GM18907 (cell line): ENCODE measurements at regions not wholly inside any gene's neighbourhood (a gene's known extent, or its start where the extent isn't known, plus 50 kb on each side); places are given as distances from the start of the nearest gene placed in this dataset.

ENCODE experiments used
- ATAC-seq: cut with Tn5 transposase; IDR thresholded peaks from one replicate; pipeline ENCODE4 v1.9.1; 2021; ENCODE audit warnings: mild to moderate bottlenecking, moderate library complexity; ENCODE audit not compliant: unreplicated experiment

- no peak for ATAC-seq
Observed at GRCh38 chr4:59834943-59835342, 1365.2 kb upstream of the ADGRL3 start.

DNA sequence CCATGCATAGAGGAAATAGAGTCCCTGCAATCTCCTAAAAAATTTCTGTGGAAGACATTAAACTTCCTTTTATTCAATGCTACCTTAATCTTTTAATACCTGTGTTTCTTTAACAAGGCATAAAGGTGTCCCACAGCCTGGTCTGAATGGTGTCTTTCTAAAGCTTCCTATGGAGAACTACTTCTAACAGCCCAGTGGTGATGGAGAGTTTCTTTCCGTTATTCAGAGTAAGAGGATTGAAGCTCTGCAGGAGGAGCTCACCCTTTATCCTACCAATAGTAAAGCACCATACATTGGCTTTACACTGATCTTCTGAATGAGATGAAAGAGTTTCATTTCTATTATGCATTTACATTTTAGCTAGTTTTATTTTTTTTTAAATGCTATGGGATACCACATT is 1362.4 kb upstream of the ADGRL3 start:
- ATAC-seq = no peak

GRCh38 chr4:59838236-59838635 is 1361.9 kb upstream of the ADGRL3 start:
- no peak for ATAC-seq

DNA sequence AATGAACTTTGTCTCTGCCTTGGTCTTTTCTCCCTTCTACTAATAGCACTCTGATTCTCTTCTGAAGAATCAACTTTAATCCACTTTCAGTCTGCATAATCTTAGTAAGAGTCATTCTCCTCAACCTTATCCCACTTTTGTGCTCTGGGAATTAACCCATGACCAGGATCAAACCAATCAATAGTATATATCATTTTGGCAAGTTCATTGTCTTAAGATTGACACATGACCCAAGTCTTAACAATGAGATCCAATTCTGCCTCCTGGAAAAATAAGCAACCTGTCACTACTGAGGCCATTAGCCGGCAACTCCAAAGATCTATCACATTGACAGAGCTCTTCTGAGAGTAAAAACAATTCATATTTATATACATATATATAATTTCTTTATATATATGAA is 1358.4 kb upstream of the ADGRL3 start:
- no peak for ATAC-seq

GRCh38 chr4:59848457-59848856 is 1351.7 kb upstream of the ADGRL3 start:
- ATAC-seq = no peak

GRCh38 chr4:59855630-59856352 is 1344.3 kb upstream of the ADGRL3 start:
- ATAC-seq = no peak

GRCh38 chr4:59869056-59869455 is 1331.1 kb upstream of the ADGRL3 start:
- ATAC-seq = no peak

DNA sequence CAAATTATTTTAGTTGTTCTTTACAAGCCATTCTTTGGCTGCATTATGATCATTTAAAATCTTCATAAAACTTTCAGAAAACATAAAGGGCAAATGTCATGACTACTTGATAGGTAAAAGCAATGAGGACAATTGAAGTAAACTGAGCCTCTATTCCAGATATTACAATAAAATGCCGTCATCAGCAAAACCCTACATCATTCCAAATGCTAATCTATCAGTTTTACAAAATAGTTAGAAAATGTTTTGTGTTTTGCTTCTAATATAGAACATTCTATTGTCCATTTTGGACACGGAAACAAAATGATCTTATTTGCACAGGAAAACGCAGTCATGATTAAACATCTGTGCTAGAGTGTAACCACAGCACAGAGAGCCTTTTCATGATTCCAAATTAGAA is 1330.6 kb upstream of the ADGRL3 start:
- ATAC-seq = no peak

DNA sequence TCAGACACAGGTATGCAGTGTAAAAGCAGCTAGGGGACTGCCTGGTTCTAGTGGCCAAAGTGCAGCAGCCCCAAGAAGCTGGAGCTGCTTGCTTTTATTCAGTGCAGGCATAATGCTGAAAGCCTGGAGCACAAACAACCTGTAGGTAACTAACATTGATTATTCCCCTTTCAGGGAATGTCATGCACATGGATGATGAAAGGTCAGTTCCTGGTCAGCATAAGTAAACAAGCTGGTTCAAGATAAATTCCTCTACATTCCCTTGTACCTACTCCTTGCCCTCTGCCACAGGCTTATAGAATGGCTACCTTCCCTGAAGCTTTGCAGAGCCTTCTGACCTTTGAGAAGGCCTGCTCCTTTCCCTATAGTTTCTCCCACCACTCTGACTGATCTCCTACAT is 1318.5 kb upstream of the ADGRL3 start:
- ATAC-seq = no peak

- no peak for ATAC-seq
Observed at GRCh38 chr4:59904331-59904730, 1295.8 kb upstream of the ADGRL3 start.

- ATAC-seq = no peak
Observed at GRCh38 chr4:59920416-59920815, 1279.7 kb upstream of the ADGRL3 start.

DNA sequence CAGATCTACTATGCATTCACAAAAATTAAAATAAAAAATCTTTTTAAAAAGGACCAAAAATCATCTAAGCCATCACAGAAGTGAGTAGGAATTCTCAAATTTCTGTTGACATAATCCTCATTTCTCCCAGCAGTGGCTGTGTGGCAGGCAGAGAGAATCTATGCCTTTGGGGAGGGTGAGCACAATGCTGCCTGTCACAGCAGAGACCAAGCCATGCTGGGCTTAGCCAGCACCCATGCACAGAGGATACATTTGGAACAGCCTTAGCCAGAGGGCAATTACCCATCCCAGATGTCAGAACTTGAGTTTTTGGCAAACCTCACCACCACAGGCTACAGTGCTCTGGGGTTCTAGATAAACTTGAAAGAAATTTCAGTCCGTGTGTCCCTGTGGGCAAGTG is 1274.8 kb upstream of the ADGRL3 start:
- ATAC-seq = no peak

- ATAC-seq = no peak
Observed at GRCh38 chr4:59936566-59936965, 1263.6 kb upstream of the ADGRL3 start.

- ATAC-seq = no peak
Observed at GRCh38 chr4:59938166-59938565, 1262.0 kb upstream of the ADGRL3 start.

DNA sequence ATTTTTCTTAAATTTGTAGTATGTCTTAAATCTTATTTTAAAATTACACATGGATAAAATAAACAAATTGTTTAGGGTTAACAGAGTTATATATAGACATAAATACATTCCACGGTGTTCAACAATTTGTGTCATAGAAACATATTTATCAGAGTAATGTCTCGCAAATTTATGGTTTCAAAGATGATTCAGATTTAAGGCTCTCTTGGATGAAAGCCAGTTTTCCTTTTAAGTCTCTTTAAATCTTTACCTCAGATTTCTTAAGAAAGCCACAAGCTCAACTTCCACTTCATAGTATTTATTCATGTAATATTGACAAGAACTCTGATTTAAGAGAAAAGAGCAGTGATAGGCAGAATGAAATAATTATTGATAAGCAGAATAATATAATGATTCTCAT is 1254.8 kb upstream of the ADGRL3 start:
- ATAC-seq = no peak

- no peak for ATAC-seq
Observed at GRCh38 chr4:59945716-59946115, 1254.4 kb upstream of the ADGRL3 start.

DNA sequence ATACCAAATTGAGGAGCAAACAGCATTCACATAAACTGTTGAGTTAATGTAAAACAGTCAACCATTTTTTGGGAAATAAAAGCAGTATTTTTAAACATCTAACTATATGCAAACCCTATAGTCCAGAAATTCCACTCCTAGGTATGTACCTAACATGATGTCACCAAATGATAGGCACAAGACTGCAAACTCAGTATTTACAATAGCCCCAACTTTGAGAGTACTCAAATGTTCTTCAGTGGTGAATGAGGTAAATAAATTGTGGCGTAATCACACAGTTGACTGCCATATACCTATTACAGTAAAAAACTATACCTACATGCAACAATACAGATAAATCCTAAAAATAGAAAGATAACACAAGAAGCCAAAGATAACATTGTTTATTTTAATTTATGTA is 1243.8 kb upstream of the ADGRL3 start:
- ATAC-seq = no peak

DNA sequence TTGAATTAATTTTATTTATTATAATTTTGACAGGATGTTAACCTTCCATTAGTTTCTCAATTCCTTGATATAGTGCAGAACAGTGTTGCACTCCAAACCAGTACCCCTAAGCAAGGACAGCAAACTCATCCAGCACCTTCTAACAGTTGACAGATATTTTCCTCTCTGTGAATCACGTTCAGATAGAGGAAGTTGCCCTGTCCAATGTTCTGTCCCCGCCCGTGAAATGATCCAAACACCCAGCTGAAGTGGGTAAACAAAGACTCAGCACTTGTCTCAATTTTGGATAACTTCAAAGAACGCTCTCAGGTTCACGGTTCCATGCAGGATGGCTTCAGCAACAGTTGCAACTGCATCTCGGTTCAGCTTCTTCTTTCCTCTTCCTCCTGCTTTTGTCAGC is 1240.0 kb upstream of the ADGRL3 start:
- ATAC-seq = no peak

DNA sequence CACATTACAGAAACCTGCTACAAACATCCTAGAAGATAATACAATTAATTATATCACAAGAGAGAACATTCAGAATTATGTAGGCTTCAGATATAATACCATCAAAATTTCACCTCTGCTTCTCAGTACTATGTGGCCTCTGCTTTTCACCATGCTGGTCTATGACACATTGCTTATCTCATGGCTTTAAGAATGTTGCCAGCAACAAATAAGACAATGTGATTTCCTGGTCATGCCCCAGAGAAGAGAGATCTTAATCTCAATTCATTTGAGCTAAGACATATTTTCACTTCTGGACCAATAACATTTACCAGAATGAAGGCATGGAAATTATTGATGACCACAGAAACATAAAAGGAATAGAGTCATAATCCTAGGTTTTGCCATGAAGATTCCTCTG is 1233.4 kb upstream of the ADGRL3 start:
- ATAC-seq = no peak

GRCh38 chr4:59968796-59969195 is 1231.3 kb upstream of the ADGRL3 start:
- ATAC-seq = no peak

- ATAC-seq = no peak
Observed at GRCh38 chr4:59969909-59970308, 1230.2 kb upstream of the ADGRL3 start.

- no peak for ATAC-seq
Observed at GRCh38 chr4:59971952-59972351, 1228.2 kb upstream of the ADGRL3 start.

DNA sequence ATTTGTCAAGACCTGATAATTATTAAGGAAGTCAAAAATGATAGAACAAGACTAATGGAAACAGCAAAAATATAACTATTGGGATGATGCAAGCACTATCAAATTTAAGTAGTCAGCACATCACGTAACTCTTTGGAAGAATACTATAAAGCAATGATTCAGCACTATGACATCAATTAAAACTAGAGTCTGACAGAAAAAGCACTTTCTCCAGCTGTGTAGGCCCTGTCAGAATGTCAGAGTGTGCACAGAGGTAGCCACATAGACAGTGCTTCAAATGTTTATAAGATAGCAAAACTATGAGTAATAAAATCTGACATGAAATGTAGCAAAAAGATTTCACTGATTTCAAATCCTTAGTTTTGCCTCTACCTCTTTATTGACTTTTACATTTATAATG is 1226.6 kb upstream of the ADGRL3 start:
- ATAC-seq = no peak
